NCI-H510A treated with DMSO at 0.1 percent for 48 hours (cell line): ENCODE measurements at regions not wholly inside any gene's neighbourhood (a gene's known extent, or its start where the extent isn't known, plus 50 kb on each side); places are given as distances from the start of the nearest gene placed in this dataset.
A peak's percentile ranks its signal among the peaks of the same experiment; 100 is the strongest.

Experiments
- DNase-seq: peaks from one replicate; lab custom pipeline; 2025; lab: John Stamatoyannopoulos, UW

- no peak for DNase-seq
These were observed 213.2 kb upstream of the DCBLD2 start for GRCh38 chr3:99114565-99115291.

DNA sequence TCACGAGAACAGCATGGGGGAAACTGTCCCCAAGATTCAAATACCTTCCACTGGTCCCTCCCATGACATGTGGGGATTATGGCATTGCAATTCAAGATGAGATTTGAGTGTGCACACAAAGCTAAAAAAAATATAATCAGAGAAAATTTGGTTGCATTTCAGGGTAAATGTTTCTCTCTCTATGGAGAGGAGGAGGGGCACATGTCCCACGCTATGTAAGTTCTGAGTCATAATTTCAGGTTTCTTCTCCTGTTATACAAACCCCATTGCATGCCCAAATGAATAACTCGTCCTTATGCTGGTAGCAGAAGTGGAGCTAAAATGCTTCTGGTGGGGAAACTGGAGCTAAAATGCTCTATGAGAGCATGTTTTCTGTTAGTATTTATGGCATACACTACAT lies 209.7 kb upstream of the DCBLD2 start:
- no peak for DNase-seq

GRCh38 chr3:99110401-99110800 lies 208.9 kb upstream of the DCBLD2 start:
- DNase-seq, result no peak

DNA sequence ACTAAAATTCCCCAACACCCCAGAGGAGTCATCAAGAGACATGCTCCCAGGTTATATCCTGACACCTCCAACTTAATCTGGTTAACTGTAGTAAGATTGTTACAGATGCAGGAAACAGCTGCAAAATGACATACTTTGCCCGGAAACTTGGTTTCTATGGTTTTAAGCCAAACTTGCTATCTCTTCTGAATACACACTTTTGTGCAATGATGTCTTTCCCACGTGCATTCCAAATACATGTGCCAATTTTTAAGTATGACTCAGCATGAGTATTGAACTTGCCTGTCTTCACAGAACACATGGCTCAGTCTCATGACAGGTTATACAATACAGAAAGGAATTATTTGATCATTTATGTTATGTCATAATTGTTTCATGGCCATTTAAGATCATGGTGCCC lies 207.0 kb upstream of the DCBLD2 start:
- DNase-seq, result no peak

DNA sequence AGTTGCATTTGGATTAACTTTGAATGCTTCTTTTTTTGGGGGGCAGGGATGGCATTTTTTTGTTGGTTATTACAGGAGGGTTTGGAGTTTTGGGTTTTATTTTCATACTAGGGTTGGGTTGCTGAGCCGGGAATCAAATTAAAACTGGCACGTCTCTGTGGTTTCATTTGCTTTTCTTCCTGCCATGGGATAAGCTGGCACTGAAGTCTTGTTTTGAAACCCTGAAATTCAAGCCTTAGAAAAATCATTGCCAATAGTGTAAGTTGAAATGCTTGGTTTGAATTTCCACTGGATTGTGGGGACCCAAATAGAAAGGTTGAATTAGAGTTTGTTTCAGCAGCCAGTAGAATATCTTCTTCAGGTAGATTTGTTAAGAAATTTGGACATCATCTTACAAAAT lies 193.1 kb upstream of the DCBLD2 start:
- DNase-seq, result no peak

GRCh38 chr3:99087277-99087676 lies 185.8 kb upstream of the DCBLD2 start:
- DNase-seq, result no peak

- DNase-seq, result no peak
These were observed 183.3 kb upstream of the DCBLD2 start for GRCh38 chr3:99084826-99085225.

DNA sequence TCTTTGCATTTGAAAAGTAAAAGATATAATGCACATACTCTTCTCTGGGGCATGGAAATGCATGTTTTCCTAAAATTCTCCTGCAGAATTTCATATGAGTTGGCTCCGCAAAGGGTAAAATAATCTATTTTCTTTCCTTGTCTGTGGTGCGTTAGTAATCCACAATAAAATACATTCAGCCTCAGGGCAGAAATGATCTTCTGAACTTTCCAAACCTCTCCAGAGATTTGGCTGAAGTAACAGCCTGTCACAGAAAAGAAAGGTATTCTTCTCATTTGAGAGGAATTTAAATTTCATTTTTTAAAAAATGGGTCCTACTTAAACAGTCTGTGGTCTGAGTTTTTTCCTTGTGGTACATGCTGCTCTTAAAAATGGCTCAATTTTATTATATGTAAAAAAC lies 182.7 kb upstream of the DCBLD2 start:
- DNase-seq, result no peak

DNA sequence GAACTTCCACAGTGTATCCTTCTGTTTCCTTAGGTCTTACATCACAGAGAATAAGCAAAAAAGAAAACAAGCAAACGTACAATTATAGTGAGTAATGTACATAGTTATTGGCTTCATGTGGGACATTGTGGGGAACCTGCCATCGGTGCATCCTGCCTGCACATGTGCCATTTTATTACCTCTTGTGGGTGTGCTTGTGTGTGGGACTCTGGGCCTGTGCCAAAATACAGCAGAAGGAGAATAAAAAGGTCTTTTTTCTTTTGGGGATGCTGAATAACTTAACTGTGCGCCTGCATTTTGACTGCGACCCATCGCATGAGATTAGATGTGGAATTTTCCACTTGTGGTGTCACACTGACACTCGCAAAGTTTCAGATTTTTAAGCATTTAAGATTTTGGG lies 169.6 kb upstream of the DCBLD2 start:
- no peak for DNase-seq

DNA sequence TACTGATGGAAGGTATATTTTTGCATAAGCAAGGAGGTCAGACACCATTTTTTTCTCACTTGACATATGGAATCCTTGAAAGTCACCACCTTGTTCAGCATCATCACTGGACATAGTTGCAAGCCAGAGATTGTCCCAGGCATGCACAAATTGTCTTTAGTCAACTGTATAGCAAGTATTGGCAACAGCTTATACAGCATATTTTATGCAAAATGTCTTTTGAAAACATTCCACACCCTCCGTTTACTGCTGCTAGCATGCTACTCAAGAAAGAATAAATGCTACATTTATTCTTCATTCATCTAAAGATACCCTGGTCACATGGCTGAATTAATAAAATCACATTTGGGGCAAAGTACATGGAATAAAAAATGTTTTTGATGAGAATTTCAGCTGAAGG lies 168.5 kb upstream of the DCBLD2 start:
- DNase-seq, result no peak

DNA sequence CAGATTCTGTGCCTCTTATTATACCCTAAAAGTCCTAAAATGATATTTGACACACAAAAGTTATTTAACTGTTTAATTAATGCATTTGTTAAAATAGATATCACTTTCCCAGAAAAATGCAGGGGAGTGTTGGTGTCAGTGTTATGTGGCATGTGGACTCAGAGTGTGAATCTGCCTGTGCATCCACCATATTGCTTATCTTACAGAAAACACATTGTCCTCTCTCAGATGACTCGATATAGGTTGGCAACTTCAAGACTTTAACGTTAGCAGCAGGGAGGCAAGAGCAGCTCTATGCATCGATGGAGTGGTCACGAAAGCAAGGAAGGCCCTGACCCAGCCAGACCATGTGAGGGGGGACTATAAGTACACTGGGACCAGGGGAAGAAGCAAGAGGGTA lies 165.4 kb upstream of the DCBLD2 start:
- DNase-seq, result no peak

DNA sequence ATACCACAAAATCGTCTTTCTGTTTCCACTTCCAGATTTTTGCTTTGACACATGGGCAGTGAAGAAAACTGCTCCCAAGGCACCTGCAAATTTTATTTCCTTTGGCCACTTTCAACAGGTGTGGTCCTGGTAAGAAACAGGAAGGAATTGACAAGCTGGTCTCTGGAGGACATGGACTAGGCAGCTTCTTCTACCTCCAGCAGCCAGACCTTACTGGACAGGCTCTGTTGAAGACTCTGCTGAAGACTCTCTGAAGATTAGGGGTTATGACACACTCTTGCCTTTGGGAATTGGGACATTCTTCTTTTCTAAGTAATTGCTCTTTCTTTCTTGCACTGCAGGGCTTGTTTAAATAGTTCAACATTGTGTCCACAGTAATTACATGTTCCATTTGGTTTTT lies 147.7 kb upstream of the DCBLD2 start:
- no peak for DNase-seq

- DNase-seq, result no peak
These were observed 140.3 kb upstream of the DCBLD2 start for GRCh38 chr3:99041747-99042146.

DNA sequence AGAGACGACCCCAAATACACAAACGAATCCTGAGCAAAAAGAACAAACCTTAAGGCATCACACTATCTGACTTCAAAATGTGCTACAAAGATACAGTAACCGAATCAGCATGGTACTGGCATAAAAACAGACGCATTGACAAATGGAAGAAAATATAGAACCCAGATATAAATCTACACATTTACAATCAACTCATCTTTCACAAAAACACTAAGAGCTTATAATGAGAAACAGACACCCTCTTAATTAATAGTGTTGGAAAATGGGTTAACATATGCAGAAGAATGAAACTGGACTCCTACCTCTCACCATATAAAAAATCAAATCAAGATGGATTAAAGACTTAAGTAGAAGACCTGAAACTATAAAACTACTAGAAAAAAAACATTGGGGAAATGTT lies 130.3 kb upstream of the DCBLD2 start:
- no peak for DNase-seq

GRCh38 chr3:99023590-99024192 lies 122.2 kb upstream of the DCBLD2 start:
- peak; percentile 5 for DNase-seq

DNA sequence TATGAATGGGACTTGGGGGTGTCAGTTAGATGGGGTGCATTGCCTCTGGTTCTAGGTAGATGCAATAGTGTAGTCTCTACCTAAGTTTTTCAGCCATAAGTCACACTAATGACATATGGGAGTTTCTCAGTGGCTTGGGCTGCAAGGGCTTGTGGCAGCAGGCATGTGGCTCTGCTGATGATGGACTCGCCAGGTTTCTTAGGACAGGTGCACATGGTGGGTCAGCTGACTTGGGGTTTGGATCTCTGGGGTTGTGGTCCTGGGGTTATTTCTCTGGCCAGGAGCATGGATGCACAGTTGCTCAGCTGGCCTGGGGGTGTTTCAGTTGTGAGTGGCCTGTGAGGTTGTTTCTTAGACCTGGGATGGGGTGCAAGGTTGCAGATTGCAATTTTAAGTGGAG lies 120.0 kb upstream of the DCBLD2 start:
- no peak for DNase-seq

- no peak for DNase-seq
These were observed 115.0 kb upstream of the DCBLD2 start for GRCh38 chr3:99016452-99016851.

GRCh38 chr3:99013777-99014315 lies 112.4 kb upstream of the DCBLD2 start:
- no peak for DNase-seq

DNA sequence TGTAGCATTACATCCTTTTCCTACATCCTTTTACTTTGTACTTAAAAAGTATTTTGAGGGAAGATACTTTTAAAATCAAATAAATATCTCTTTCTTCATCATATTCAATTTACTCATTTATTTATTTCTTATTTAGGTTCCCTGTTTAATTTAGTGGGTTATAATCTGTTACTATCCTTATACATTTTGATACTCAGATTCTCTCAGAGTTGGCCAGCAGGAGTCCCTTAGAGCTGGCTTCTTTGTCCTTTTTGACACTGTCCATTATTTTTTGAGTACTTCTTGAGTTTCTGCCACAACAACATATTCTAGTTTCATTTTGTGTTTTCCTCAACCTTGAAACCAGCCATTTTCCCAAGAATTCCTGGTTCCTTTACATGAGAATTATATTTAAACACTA lies 111.6 kb upstream of the DCBLD2 start:
- no peak for DNase-seq

GRCh38 chr3:99012051-99012450 lies 110.6 kb upstream of the DCBLD2 start:
- no peak for DNase-seq

DNA sequence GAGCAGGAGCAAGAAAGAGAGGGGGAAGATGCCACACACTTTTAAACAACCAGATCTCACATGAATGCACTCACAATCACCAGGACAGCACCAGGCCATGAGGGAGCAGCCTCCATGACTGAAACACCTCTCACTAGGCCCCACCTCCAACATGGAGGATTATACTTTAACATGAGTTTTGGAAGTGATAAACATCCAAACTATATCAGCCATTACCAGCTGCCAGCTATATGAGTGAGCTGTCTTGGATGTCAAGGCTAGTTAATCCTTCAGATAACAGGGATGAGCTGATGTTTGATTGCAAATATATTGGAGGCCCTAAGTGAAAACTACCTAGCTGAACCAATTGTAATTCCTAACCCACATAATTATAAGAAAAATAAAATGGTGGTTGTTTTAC lies 108.4 kb upstream of the DCBLD2 start:
- no peak for DNase-seq

- no peak for DNase-seq
These were observed 105.2 kb upstream of the DCBLD2 start for GRCh38 chr3:99006686-99007085.

- no peak for DNase-seq
These were observed 98.2 kb upstream of the DCBLD2 start for GRCh38 chr3:98999675-99000074.
